SIG-M5 treated with dmso at 0.1 percent for 504 hours (cell line): ENCODE measurements at regions not wholly inside any gene's neighbourhood (a gene's known extent, or its start where the extent isn't known, plus 50 kb on each side); places are given as distances from the start of the nearest gene placed in this dataset.

Experiments used
- DNase-seq: peaks from one replicate; lab custom pipeline; 2025; ENCODE audit not compliant: unreplicated experiment; lab: John Stamatoyannopoulos, UW

DNA sequence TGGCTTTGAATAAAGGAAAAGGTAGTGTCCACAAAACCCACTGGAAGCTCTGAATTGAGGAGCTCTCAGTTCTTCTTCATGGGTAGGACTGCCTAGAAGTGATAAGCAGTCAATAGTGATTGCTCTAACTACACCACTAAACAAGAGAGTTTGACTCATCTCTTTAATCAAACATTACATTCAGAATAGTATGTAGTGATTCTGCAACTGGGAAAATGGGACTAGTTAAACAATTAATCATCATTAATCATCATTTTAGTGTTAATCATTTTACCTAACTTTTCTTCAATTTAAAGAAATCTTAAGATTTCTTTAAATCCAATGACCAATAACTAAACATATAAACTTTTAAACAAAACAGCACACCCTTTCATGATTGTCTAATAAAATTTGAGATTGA lies 484.0 kb upstream of the FZD8 start:
- no peak for DNase-seq

DNA sequence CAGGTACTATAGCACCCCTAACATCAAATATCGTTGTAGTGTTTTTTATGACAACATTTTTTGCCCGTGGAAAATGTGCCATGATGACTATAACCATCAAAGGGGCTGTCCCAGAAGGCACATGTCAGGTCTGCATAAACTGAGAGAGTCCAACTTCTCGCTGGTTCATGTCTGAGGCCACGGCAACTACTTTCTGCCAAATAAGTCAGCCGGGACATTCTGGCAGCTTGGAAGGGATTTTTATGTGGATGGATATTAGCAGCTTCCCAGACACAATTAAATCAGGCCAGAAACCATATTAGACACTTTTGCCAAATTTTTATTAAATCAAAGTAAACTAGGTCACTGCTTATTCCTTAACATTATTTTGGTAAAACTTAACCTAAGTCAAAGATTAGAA lies 477.4 kb upstream of the FZD8 start:
- no peak for DNase-seq

DNA sequence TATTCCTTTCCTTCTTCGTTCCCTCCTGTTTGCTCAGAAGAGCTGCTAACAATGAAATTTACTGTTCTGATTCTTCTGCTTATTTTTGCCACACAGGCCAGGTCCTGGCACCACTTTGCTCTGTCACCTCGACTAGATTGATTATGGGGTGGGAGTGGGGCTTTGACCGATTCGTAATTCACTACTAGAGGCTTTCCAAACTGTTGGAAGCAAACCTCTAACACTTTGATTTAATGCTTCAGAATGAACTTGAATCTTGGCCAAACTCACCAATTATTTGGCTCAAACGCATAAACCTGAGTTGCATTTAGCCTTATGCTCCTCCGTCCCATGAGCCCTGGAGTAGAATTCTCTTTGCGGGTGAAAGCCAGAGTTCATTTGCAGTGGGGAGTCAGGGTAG lies 476.2 kb upstream of the FZD8 start:
- DNase-seq, result no peak

DNA sequence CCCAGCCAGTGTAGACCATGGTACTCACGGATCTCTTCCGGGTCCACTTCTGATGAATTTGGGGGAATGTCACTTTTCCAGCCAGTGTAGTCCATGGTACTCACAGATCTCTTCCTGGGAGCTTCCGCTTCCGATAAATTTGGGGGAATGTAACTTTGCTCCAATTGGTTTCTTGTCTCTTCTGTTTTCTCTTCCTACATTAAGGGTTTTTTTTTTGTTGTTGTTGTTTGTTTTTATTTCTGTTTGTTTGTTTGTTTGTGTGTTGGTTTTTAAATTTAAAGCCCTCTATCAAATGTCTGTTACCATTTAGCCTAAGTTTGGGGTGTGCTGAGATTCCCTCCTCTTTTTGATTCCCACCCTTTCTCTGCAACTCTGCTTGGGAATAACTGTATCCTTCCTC lies 475.8 kb upstream of the FZD8 start:
- DNase-seq, result no peak

DNA sequence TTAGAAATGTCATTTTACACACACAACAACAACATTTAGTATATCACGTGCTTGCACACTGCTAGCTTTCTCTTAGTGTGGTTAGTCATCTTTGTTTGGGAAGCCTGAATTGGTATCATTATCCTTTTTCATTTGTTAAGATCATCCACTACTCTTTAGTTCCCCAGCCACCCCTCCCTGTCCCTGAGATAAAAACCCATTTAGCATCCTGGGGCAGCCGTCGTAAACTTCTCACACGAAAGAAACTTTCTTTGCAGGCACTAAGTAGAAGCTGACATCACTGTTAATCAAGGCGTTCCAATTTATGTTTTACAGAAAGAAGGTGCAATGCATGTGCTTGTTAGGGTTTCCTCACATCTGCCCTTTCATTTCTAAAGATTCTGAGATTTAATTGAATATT lies 475.1 kb upstream of the FZD8 start:
- no peak for DNase-seq

DNA sequence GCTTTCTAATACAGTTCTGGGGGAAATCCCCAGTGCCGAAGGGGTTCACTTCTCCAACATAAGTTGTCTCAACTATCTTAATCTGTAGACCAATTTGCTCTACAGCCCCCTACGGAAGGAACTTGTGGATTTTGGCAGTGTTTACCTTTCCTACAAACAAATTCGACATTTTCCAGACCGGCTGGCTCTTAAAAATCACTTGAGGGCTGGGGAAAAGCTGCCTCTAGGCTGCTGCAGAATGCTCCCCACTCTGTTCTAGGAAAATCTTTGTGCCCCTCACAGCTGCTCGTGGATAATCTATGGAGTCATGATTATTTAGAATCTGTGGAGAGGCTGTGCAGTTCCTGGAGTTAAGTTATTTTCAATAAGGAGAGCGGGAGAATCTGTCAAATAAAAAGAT lies 474.6 kb upstream of the FZD8 start:
- DNase-seq, result no peak

GRCh38 chr10:36116040-36116439 lies 473.9 kb upstream of the FZD8 start:
- DNase-seq, result no peak

- no peak for DNase-seq
Measured at GRCh38 chr10:36115364-36115763, 473.3 kb upstream of the FZD8 start.

- DNase-seq, result peak; percentile 0
Measured at GRCh38 chr10:36114913-36115312, 472.8 kb upstream of the FZD8 start.

DNA sequence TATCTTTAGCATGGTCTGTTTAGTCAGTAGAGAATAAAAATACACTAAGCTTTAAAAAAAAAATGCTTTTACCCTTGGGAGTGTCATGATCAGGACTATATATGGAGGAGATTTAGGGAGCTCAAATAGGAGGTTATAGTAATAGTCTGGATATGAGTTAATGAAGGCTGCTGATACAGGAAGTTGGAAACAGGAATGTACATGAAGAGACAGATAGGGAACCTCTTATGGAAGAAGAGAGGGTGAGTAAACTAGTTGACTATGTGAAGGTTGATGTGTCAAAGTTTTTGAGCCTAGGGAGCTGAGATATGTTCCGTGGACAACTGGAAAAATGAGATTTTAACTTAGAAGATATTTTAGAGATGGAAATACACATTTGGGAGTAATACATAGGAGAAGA lies 472.0 kb upstream of the FZD8 start:
- no peak for DNase-seq

DNA sequence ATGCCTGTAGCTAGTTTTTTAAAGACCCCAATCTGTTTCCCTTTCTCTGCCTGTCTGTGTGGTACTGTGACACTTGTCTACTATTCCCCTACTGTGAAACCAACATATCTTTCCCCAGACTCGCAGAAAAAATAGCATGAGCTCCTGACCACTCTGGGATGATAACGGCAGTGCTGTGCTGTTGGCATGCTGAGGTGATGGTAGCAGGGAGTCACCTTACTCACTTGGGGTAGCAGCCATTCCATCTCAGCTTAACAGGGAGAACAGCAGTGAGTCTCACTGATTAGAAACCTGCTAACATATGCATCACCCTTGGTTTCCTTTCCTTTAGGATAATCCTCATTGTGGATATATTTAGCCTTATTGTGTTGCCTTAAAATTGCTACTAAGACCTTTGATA lies 469.6 kb upstream of the FZD8 start:
- DNase-seq, result no peak

GRCh38 chr10:36110097-36110496 lies 468.0 kb upstream of the FZD8 start:
- DNase-seq, result no peak

- no peak for DNase-seq
Measured at GRCh38 chr10:36109399-36110023, 467.4 kb upstream of the FZD8 start.

DNA sequence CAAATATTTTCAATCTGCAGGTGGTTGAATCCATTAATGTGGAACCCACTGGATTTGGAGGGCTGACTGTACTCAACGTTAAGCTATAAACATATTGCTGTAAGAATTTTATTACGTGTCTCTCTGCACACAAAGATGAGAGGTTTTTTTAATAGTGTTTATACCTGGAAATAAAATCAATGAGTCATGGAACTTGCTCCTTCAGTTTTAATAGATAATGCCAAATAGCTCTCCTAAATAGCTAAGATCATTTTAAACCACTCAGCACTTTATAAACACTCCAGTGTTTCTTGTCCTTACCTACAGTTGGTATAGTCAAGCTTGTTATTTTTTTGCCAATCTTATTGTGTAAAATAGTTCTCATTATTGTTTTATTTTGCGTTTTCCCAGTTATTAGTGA lies 455.6 kb upstream of the FZD8 start:
- DNase-seq, result no peak

- DNase-seq, result no peak
Measured at GRCh38 chr10:36096576-36096975, 454.5 kb upstream of the FZD8 start.

DNA sequence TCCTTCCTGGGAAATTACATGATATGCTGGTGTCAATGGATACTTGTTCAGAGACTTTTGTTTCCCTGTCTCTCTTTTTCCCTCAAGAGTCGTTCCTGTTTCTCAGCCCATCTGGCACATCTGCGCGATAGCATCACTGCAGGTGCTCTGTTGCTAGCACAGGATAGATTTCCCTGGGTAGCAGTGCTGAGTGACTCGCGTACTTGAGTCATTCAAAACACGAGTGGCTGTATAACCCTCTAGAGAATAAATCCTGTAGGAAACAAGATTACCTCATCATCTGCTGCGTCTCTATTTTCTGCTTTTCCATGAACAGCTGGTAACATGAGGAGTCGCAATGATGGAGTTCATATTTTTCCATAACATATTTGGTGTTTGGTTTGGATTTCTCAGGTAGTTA lies 452.0 kb upstream of the FZD8 start:
- DNase-seq, result no peak

GRCh38 chr10:36092116-36092515 lies 450.0 kb upstream of the FZD8 start:
- DNase-seq, result no peak

- DNase-seq, result no peak
Measured at GRCh38 chr10:36091007-36091406, 448.9 kb upstream of the FZD8 start.

DNA sequence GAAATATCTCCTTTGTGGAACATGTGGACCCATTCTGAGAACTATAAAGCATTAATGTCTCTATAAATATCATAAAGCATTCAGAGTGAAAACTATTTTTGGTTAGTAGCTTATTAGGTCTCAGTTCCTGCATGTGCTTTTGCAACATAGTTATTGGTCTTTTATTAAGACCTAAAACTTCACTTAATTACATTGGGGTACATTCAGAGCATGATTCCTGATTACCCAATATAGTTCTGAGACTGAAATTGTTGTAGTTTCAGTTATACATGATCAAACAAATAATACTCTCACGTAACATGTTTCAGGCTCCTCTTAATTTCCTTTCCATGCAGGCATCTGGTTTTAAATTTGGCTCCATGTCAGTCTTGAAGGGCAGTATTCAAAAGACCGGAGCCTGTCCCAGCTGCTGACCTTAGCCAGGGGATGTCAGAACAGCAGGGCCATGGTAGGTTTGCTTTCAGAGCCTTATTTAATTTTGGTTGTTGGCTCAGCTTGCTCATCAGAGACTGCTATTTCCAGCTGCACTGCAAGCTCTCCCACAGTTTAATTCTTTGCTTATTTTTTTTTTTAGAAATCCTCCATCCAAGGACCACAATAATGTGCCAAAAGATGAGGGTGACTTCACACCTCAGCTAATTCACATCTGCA lies 447.8 kb upstream of the FZD8 start:
- DNase-seq, result no peak

- DNase-seq, result no peak
Measured at GRCh38 chr10:36087006-36088005, 445.2 kb upstream of the FZD8 start.

GRCh38 chr10:36075196-36075595 lies 433.1 kb upstream of the FZD8 start:
- DNase-seq, result no peak

DNA sequence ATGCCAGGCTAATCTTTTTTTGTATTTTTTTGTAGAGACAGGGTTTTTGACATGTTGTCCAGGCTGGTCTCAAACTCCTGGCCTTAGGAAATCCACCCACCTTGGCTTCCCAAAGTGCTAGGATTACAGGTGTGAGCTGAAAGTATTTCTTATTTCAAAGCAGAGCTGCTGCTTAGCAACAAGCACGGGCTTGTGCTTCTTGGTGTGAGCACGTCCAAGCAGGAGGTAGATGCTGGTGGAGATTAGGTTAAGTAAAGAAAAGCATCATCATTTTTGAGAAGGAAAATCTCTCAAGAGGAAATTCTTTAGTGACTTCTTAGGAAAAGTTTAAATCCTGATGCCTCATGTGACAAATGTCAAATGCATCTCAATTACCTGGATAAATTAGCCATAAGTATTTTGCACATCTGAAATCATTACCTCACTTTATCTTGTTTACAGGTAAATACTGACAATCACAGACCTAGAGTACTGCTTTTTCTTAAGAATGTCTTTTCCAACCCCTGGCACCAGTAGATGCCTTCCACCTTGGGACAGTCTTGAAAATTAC lies 431.8 kb upstream of the FZD8 start:
- no peak for DNase-seq
